Coronary artery (tissue), 2 donors: ENCODE measurements at regions not wholly inside any gene's neighbourhood (a gene's known extent, or its start where the extent isn't known, plus 50 kb on each side); places are given as distances from the start of the nearest gene placed in this dataset.

Experiments
- DNase-seq: peaks from one replicate; pipeline ENCODE4 v3.0.0-alpha.2; 2017; ENCODE audit warnings: low spot score
- H3K27ac ChIP-seq, 2 donors: fragments of 200-600 bp; sonication (generic); one replicate each; pipeline ENCODE4 v1.5.1; 2016 to 2019
- H3K4me3 ChIP-seq: fragments of 200-600 bp; sonication (generic); 2 replicates; pipeline ENCODE4 v1.5.1; 2016; ENCODE audit warnings: mild to moderate bottlenecking, moderate library complexity
- TF ChIP-seq, protein P1 (sequence below): fragments of 200-600 bp; sonication (generic); IDR thresholded peaks from one replicate; pipeline ENCODE4 v1.5.1; 2019; ENCODE audit warnings: antibody characterized with exemption

DNA sequence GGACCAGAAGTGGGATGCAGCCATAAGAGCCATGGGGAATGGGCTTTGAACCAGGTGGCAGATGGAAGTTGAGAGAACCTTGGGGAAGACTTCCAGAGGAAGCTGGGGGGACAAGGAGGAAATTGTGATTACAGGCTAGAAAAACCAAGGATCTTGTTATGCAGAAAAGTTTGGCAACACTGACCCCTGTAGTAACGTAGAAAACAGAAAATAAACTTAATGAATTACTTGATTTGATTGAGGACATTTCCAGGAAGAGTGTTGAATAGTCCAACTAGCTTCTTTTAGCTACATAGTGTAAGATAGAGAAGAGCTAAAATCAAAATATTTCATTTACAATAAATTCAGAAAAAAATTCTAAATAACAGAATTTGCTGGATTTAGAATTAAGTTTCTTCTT lies 91.9 kb upstream of the GPC1 start:
- no peak for DNase-seq
- H3K4me3 ChIP-seq, result no peak overlapping the region
- TF ChIP-seq, protein P1, sequence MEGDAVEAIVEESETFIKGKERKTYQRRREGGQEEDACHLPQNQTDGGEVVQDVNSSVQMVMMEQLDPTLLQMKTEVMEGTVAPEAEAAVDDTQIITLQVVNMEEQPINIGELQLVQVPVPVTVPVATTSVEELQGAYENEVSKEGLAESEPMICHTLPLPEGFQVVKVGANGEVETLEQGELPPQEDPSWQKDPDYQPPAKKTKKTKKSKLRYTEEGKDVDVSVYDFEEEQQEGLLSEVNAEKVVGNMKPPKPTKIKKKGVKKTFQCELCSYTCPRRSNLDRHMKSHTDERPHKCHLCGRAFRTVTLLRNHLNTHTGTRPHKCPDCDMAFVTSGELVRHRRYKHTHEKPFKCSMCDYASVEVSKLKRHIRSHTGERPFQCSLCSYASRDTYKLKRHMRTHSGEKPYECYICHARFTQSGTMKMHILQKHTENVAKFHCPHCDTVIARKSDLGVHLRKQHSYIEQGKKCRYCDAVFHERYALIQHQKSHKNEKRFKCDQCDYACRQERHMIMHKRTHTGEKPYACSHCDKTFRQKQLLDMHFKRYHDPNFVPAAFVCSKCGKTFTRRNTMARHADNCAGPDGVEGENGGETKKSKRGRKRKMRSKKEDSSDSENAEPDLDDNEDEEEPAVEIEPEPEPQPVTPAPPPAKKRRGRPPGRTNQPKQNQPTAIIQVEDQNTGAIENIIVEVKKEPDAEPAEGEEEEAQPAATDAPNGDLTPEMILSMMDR, result no peak
- no peak overlapping the region for H3K27ac ChIP-seq

DNA sequence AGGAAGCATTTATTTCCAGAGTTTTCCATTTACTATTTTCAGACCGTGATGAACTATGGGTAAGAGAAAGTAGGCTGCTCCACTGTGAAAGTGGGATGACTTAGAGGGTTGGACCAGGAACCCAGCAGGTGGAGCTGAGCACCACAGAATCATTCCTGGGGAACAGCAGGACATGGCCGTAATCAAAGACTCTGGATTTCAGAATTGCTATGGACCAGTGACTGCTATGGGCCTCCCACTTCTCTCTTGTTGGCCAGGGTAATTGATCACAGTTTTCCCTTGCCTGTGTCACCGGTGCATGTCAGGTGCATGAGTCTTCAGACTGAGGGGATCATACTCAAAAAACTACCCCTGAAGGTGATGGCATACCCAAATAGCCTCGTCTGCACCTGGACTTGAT lies 90.6 kb upstream of the GPC1 start:
- Histone ChIP-seq H3K27ac (no peak overlapping the region), H3K4me3 (no peak overlapping the region)
- no peak for DNase-seq
- TF ChIP-seq, protein P1, result no peak

DNA sequence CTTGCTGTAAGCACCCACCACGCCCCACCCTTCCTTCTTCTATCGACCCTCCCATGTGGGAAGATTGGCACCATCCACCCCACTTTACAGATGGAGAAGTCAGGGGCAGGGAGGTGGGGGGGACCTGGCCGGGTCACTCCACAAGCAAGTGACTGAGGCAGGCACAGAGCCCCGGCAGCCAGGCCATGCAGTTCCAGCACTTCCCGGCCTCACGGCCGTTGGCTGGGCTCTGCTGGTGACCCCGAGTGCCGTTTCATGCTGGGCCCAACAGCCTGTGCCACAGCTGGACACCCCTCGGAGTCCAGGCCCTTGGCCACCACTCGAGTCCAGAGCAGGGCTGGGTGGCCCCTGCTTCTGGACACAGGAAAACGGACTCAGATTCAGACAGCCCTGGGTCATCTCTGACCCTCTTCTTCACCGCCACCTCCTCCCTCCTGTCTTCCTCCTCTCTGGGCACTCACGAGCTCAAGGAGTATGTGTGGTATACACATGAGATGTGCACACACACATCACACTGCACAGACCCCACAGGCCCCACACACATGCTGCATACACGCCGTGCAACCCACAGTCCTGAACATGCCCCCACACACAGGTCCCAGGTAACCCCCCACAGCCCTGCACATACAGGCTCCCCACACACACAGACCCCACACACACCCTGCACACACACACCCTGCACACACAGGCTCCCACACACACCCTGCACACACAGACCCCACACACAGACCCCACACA lies 89.3 kb upstream of the GPC1 start:
- H3K27ac ChIP-seq, result no peak overlapping the region
- no peak for DNase-seq
- TF ChIP-seq, protein P1, result no peak
- no peak overlapping the region for H3K4me3 ChIP-seq

DNA sequence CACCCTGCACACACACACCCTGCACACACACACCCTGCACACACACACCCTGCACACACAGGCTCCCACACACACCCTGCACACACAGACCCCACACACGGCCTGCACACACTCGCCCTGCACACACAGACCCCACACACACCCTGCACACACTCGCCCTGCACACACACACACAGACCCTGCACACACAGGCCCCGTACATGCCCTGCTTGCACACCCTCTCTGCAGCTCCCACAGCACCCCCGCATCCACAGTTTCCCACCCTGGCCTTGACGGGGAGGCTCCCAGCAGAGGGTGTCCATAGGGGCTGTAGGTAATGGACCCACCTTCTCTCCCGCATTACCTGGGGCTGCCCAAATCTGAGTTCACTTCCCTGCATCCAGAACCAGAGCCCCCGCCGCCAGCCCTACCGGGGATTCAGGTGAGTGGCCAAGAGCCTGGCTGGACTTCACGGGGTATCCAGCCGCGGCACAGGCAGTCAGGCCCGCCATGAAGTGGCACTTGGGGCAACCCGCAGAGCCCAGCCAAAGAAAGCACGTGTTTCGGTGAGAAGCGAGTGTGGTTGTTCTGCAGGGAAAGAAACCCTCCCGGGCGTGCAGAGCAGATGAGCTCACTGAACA lies 88.6 kb upstream of the GPC1 start:
- no peak for DNase-seq
- TF ChIP-seq, protein P1, result no peak
- H3K4me3 ChIP-seq, result no peak overlapping the region
- H3K27ac ChIP-seq, result no peak overlapping the region

DNA sequence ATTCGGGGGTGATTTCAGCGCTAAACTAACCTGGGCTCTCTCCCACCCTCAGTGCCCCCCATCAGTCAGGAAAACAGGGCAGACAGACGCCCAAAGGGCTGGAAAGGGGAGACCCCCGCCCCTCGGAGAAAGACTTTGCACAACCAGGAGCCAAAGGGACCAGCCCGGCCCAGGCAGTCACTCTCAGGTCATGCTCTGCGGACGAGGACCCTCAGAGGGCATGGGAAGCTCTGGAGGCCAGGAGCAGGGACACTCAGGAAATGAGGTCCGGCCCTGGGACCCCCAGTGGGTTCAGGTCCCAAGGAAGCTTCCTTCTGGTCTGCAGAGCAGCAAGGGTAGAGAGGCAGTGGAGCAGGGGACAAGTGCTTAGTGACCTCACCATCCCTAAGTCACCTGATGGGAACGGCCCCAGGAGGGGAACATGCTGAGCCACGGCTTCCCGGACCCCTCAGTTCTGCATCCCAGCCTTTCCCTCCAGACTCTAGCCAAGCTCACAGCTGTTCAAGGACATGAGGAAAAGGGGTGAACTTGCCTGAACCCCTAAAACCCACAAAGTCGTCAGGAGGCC lies 88.0 kb upstream of the GPC1 start:
- TF ChIP-seq, protein P1, result no peak
- DNase-seq, result no peak
- no peak overlapping the region for H3K27ac ChIP-seq

DNA sequence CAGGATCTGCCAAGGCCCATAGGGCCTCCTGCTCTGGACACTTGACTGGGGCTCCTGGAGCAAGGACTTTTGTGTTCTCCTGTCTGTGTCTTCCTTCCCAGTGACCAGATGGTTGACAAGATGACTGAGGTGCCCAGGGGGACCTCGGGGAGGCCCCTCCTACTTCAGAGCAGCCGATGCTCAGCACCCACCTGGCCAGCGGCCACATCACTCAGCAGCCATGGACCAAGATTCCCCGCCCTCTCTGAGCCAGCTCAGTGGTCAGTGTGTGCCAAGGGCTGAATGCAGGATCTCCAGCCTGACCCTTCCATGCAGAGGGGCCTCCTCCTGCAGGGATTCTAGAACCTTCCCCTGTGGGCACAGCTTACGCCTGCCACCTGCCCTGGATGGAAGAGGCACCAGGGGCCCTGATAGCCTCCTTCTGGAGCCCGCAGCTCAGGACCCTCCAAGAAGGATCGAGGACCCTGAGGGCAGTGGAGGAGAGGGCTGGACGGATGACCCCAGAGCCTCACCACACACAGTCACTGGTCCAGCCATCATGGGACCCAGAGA lies 87.4 kb upstream of the GPC1 start:
- no peak overlapping the region for H3K4me3 ChIP-seq
- no peak overlapping the region for H3K27ac ChIP-seq
- DNase-seq, result no peak
- TF ChIP-seq, protein P1, result no peak

More for the DNA sequence above, 88.0 kb upstream of the GPC1 start:
- no peak overlapping the region for H3K4me3 ChIP-seq
